ENCODE measurements at regions not wholly inside any gene's neighbourhood (a gene's known extent, or its start where the extent isn't known, plus 50 kb on each side); places are given as distances from the start of the nearest gene placed in this dataset.

GRCh38 chr3:188095431-188095830 is 58.5 kb upstream of the LPP start:
- Histone ChIP-seq H3K9ac (ENCODE audit: low read depth in 2 of 2, low read length in 2 of 2) (no peak overlapping the region), H3K9me3 (no peaks in the 10 kb centered on the region), H3K36me3 (no peaks in the 10 kb centered on the region), H3K4me3 (no peak overlapping the region), H3K27ac (no peak overlapping the region), H3K27me3 (no peaks in the 10 kb centered on the region), H3K4me1 (no peaks in the 10 kb centered on the region)
- intact Hi-C loops (cut with DNase I) = no loop called here
- TF ChIP-seq CTCF (IDR thresholded peaks at IDR 0.05) = no peak
- DNase-seq = no peak

- Histone ChIP-seq H3K27ac (no peak overlapping the region), H3K4me1 (no peaks in the 10 kb centered on the region), H3K9ac (ENCODE audit: low read depth in 2 of 2, low read length in 2 of 2) (no peak overlapping the region), H3K27me3 (no peaks in the 10 kb centered on the region), H3K36me3 (no peaks in the 10 kb centered on the region), H3K4me3 (no peak overlapping the region), H3K9me3 (no peaks in the 10 kb centered on the region)
- no peak for DNase-seq
- no peak for TF ChIP-seq CTCF (IDR thresholded peaks at IDR 0.05)
- intact Hi-C loops (cut with DNase I) = no loop called here
Observed at GRCh38 chr3:188097791-188098190, 56.2 kb upstream of the LPP start.

- no peak overlapping the region for H3K9ac ChIP-seq (ENCODE audit: low read depth in 2 of 2, low read length in 2 of 2)
- H3K9me3 ChIP-seq = no peaks in the 10 kb centered on the region
- H3K4me3 ChIP-seq = no peak overlapping the region
- no peaks in the 10 kb centered on the region for H3K36me3 ChIP-seq
- H3K4me1 ChIP-seq = no peaks in the 10 kb centered on the region
- intact Hi-C loops (cut with DNase I) = no loop called here
- no peak overlapping the region for H3K27ac ChIP-seq
- H3K27me3 ChIP-seq = no peaks in the 10 kb centered on the region
- no peak for DNase-seq
- TF ChIP-seq CTCF (IDR thresholded peaks at IDR 0.05) = no peak
Observed at GRCh38 chr3:188099907-188100306, 54.0 kb upstream of the LPP start.

GRCh38 chr3:188102861-188103547 is 51.0 kb upstream of the LPP start:
- no peaks in the 10 kb centered on the region for H3K27me3 ChIP-seq
- TF ChIP-seq CTCF (IDR thresholded peaks at IDR 0.05) = no peak
- DNase-seq = no peak
- H3K4me1 ChIP-seq = no peaks in the 10 kb centered on the region
- no peak overlapping the region for H3K27ac ChIP-seq
- intact Hi-C loops (cut with DNase I) = no loop called here
- H3K36me3 ChIP-seq = no peaks in the 10 kb centered on the region
- H3K9ac ChIP-seq (ENCODE audit: low read depth in 2 of 2, low read length in 2 of 2) = no peak overlapping the region
- no peak overlapping the region for H3K4me3 ChIP-seq
- H3K9me3 ChIP-seq = no peaks in the 10 kb centered on the region

GRCh38 chr3:188104050-188104449 is 49.9 kb upstream of the LPP start:
- H3K36me3 ChIP-seq = no peaks in the 10 kb centered on the region
- intact Hi-C loops (cut with DNase I) = no loop called here
- no peak overlapping the region for H3K9ac ChIP-seq (ENCODE audit: low read depth in 2 of 2, low read length in 2 of 2)
- H3K4me3 ChIP-seq = no peak overlapping the region
- H3K27ac ChIP-seq = no peak overlapping the region
- H3K9me3 ChIP-seq = no peaks in the 10 kb centered on the region
- no peak for DNase-seq
- no peaks in the 10 kb centered on the region for H3K4me1 ChIP-seq
- TF ChIP-seq CTCF (IDR thresholded peaks at IDR 0.05) = no peak
- no peaks in the 10 kb centered on the region for H3K27me3 ChIP-seq

Measured in colonic mucosa (tissue), 4 donors.